Astrocyte of the cerebellum (primary cell): ENCODE measurements at regions not wholly inside any gene's neighbourhood (a gene's known extent, or its start where the extent isn't known, plus 50 kb on each side); places are given as distances from the start of the nearest gene placed in this dataset.
A peak's percentile ranks its signal among the peaks of the same experiment; 100 is the strongest.

Experiments
- DNase-seq: peaks from one replicate; pipeline ENCODE4 v3.0.0-alpha.2; 2011; ENCODE audit warnings: low read depth
- H3K4me3 ChIP-seq: 2 replicates; pipeline ENCODE4 v1.5.1; 2011; ENCODE audit warnings: mild to moderate bottlenecking, low read depth, low read length, moderate library complexity
- in situ Hi-C: cut with HindIII; loops from 2 replicates; pipeline ENCODE4 v1.10.0; 2017; ENCODE audit warnings: low sequenced_read_pairs
- TF ChIP-seq, protein P1 (sequence below): IDR thresholded peaks from 2 replicates; pipeline ENCODE4 v1.5.1; 2012; ENCODE audit warnings: low read length, low read depth, moderate library complexity, mild to moderate bottlenecking; ENCODE audit errors: missing control alignments

DNA sequence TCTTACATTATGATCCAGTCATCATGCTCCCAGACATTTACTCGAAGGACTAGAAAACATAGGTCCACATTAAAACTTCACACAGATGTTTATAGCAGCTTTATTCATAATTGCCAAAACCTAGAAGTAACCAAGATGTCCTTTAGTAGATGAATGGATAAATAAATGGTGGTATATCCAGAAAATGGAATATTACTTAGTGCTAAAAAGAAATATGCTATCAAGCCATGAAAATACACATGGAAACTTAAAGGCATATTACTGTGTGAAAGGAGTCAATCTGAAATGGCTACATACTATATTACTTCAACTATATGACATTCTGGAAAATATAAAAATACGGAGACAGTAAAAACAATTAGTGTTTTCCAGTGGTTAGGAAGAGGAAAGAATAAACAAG lies 1039.1 kb upstream of the INTU start:
- no peak for DNase-seq
- no peak overlapping the region for H3K4me3 ChIP-seq
- in situ Hi-C loops = no loop called here
- TF ChIP-seq, protein P1, sequence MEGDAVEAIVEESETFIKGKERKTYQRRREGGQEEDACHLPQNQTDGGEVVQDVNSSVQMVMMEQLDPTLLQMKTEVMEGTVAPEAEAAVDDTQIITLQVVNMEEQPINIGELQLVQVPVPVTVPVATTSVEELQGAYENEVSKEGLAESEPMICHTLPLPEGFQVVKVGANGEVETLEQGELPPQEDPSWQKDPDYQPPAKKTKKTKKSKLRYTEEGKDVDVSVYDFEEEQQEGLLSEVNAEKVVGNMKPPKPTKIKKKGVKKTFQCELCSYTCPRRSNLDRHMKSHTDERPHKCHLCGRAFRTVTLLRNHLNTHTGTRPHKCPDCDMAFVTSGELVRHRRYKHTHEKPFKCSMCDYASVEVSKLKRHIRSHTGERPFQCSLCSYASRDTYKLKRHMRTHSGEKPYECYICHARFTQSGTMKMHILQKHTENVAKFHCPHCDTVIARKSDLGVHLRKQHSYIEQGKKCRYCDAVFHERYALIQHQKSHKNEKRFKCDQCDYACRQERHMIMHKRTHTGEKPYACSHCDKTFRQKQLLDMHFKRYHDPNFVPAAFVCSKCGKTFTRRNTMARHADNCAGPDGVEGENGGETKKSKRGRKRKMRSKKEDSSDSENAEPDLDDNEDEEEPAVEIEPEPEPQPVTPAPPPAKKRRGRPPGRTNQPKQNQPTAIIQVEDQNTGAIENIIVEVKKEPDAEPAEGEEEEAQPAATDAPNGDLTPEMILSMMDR = no peak

DNA sequence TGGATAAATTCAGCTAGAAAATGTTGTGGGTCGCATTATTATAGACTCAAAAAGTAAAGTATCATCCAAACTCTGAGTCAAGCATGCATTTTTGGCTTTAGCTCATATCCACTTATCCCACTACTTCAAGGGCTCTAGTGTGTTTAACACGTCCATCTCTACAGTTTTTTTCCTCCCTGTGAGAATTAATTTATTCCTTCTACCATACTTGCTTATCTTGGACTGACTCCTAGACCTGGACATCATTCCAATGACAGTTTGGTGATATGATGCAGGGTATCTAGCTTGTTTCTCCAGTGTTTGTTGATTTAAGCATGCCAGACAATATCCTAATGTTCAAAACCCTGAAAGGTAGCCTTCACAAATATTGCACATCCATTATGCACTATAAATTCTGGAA lies 1037.1 kb upstream of the INTU start:
- TF ChIP-seq, protein P1 = no peak
- H3K4me3 ChIP-seq = no peak overlapping the region
- in situ Hi-C loops = no loop called here
- DNase-seq = no peak

DNA sequence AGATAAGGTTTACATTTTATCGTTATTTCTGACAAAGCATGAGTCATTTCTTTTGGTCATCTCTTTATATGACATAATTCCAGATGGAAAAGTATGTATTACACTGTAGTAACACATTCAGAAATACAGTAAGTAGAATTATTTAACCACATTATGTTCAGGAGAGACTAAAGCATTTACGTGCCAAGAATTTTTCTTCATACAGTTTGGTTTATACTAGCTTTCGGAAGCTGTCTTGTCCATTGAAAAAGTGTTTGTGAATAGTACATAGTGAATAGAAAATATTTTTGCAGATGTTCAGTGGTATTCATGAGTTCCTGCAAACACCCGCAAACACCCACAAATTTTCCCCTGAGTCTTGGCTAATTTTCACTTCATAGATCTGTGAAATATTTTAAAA lies 1033.0 kb upstream of the INTU start:
- in situ Hi-C loops = no loop called here
- DNase-seq = no peak
- no peak overlapping the region for H3K4me3 ChIP-seq
- TF ChIP-seq, protein P1 = no peak

DNA sequence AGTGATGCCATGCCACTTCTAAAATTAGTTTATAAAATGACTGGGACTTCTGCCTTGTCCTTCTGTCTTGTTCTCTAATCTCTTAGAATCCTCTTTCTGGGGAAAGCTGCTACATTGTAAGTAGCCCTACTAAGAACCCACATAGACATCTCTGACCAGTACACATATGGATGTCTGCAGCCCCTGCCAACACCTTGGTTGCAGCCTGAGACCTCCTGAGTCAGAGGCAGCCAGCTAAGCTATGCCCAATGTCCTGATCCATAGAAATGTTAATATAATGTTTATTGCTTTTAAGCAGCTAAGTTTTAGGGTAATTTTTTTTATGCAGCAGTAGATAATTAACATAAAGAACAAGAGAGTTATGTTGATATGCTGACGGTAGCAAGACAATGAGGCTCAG lies 1029.5 kb upstream of the INTU start:
- no peak for DNase-seq
- no peak overlapping the region for H3K4me3 ChIP-seq
- in situ Hi-C loops = no loop called here
- TF ChIP-seq, protein P1 = no peak

DNA sequence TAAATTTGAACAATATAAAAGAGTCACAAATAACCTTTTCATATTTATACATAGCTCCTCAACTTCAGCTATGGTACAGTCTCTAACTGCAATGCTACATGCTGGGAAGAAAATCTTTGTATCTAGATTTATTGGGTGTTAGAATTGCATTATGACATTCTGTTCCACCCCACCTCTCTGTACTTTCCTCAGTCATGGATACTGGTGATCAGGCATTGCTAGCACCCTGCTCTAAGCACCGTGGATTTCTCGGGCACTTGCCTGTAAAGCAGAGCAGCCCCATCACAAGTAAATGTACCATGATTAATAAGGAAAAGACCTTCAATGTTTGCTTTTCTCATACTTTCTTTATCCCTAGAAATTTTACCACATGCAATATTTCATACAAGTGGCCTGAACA lies 1028.9 kb upstream of the INTU start:
- in situ Hi-C loops = no loop called here
- TF ChIP-seq, protein P1 = no peak
- DNase-seq = no peak
- H3K4me3 ChIP-seq = no peak overlapping the region

DNA sequence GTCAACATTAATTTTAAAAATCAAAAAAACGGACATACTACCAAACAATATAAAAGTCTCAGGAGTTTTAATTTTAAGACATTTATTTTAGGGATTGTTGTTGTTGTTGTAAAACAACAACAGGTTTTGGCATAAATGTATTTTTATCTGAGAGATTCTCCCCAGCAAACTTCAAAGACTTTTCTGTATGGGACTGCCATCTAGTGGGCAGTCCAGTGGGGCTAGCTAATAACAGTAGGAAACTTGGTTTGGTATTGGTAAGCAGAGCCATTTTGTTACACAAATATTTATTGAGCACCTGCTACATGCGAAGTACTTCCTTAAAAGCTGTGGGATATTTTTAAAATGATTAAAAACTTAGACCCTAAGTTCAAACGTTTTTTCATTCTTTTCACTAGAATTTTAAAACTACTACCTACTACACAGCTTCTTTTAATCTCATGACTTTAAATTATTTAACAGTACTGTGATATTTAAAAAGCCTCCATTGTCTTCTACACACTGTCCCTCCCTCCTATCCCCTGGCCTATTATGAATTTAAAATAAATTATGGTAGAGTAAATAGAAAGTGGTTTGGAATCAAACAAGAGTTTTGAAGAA lies 1028.4 kb upstream of the INTU start:
- TF ChIP-seq, protein P1 = peak; percentile 93
- in situ Hi-C loops = no loop called here
- peak; percentile 23 for DNase-seq
- no peak overlapping the region for H3K4me3 ChIP-seq
